PC-9 (cell line): ENCODE measurements at regions not wholly inside any gene's neighbourhood (a gene's known extent, or its start where the extent isn't known, plus 50 kb on each side); places are given as distances from the start of the nearest gene placed in this dataset.

Experiments
- EZH2 ChIP-seq: fragments of 200-600 bp; sonication (generic); IDR thresholded peaks from 2 replicates; pipeline ENCODE4 v1.8.0; 2017; ENCODE audit warnings: antibody characterized with exemption, low read depth
- TF ChIP-seq, protein P1 (sequence below): fragments of 200-600 bp; sonication (generic); conservative IDR thresholded peaks from 2 replicates; pipeline ENCODE4 v1.6.1; 2017; ENCODE audit warnings: mixed run types, antibody characterized with exemption, mild to moderate bottlenecking, moderate library complexity

DNA sequence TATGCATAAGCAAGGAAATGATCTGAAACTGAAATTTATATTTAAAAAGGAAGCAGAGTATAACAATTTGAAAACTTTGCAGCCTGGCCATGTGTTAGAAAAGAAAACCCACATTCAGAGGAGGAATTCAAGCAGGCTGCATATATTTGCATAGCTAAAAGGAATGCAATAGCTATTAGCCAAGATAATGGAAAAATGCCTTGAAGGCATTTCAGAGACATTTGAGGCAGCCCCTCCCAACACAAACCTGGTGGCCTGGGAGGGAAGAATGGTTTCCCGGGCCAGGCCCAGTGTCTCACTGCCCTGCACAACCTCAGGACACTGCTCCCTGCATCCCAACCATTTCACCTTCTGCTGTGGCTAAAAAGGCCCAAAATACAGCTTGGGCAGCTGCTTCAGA lies 136.8 kb downstream of the TYW3 start:
- TF ChIP-seq, protein P1, sequence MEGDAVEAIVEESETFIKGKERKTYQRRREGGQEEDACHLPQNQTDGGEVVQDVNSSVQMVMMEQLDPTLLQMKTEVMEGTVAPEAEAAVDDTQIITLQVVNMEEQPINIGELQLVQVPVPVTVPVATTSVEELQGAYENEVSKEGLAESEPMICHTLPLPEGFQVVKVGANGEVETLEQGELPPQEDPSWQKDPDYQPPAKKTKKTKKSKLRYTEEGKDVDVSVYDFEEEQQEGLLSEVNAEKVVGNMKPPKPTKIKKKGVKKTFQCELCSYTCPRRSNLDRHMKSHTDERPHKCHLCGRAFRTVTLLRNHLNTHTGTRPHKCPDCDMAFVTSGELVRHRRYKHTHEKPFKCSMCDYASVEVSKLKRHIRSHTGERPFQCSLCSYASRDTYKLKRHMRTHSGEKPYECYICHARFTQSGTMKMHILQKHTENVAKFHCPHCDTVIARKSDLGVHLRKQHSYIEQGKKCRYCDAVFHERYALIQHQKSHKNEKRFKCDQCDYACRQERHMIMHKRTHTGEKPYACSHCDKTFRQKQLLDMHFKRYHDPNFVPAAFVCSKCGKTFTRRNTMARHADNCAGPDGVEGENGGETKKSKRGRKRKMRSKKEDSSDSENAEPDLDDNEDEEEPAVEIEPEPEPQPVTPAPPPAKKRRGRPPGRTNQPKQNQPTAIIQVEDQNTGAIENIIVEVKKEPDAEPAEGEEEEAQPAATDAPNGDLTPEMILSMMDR: no peak
- no peak for TF ChIP-seq EZH2
